Adrenal gland (tissue), 5 donors: ENCODE measurements at regions not wholly inside any gene's neighbourhood (a gene's known extent, or its start where the extent isn't known, plus 50 kb on each side); places are given as distances from the start of the nearest gene placed in this dataset.

Source experiments
- CTCF ChIP-seq, 6 experiments: fragments of 450-650 bp in 4 of 6; fragments of 200-600 bp in 2 of 6; sonication (generic) in 1 of 6; IDR thresholded peaks; 1 replicate in 5 of 6; 2 replicates in 1 of 6; pipeline versions ENCODE4 v1.5.1 to v1.8.0; 2016 to 2021; ENCODE audit warnings: antibody characterized with exemption in 6 of 6, mild to moderate bottlenecking in 2 of 6, moderate library complexity in 1 of 6
- POLR2A ChIP-seq, 2 donors: fragments of 450-650 bp; IDR thresholded peaks; one replicate each; pipeline ENCODE4 v1.6.1; 2017; ENCODE audit warnings: antibody characterized with exemption in 2 of 2, mild to moderate bottlenecking in 2 of 2, moderate library complexity in 1 of 2
- donor health status: DM: no; HTN: no; CAD: no.

- no peak for TF ChIP-seq CTCF (IDR thresholded peaks at IDR 0.05)
- TF ChIP-seq POLR2A (IDR thresholded peaks at IDR 0.05), result no peak
Observed at GRCh38 chr13:23107665-23108064, 73.1 kb upstream of the SGCG start.
